NOMO-1 treated with DMSO at 0.1 percent for 48 hours (cell line): ENCODE measurements at regions not wholly inside any gene's neighbourhood (a gene's known extent, or its start where the extent isn't known, plus 50 kb on each side); places are given as distances from the start of the nearest gene placed in this dataset.

Experiments
- DNase-seq: peaks from one replicate; lab custom pipeline; 2025; ENCODE audit not compliant: unreplicated experiment; lab: John Stamatoyannopoulos, UW

DNA sequence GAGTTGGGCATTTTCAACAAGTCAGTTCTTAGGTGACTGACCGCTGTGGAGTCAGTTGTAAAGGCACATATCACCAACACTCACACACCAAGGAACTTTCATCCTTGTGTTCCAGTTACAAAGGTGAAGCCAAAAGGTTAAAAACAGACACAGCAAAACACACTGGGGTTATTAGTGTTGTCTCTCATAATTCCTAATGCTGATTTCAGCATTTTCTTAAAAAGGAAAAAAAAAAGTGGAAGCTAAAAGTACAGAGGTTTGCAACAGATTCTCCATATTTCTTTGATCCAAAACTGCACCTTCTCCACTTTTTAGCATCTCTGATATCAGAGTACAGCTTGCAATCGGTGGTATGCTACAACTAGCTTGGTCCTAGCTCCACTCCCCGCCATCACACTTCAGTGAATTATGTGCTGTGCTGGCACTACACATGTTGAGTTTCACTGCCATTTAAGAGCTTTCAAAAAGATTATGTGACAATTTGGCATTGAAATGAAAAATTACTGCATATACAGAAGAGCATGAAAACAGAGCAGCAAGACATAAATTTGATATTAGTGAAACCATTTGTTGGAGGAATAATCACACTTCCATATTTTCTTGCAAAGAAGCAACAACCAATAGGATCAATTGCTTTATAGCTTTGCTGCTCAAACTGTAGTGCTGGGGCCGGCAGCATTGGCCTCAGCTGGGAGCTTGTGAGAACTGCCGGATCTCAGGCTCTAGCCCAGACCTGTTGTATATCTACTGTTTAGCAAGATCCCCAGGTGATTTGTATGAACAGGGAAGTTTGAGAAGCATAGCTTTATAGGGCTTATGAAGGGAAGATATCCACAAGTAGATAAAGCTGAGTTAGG is 62.3 kb upstream of the DAPL1 start:
- DNase-seq = no peak

DNA sequence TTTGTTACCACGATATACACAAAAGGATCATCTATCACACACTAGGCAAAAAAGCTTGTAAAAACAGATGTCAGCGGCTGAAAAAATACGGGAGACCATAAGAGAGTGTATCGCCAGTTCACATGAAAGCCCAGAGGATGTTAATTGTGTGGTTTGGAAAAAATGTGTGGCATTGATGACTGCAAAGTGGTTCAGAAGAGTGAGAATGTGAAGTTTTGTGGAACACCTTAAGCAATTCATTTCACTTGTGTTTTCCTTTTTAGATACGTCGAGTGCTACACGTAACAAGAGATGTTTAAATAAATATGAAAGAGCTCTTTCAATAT is 61.7 kb upstream of the DAPL1 start:
- no peak for DNase-seq

DNA sequence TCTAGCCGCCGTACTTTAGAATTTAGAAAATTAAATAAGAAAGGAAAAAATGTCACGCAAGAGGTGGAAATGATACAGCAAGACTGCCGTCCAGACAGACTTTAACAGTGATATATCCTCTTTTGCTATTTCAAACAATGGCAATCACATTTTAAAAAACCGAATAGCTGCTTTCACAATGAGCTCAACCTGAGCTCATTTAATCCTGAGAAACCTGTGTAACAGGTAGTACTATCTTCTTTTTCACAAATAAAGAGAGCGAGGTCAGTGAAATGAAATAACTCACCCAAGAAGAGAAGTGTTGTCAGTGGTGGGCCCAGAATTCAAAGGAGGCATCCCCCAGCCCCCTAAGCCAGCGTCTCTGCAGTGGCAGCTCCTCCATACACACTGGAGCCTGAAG is 60.7 kb upstream of the DAPL1 start:
- DNase-seq = no peak

DNA sequence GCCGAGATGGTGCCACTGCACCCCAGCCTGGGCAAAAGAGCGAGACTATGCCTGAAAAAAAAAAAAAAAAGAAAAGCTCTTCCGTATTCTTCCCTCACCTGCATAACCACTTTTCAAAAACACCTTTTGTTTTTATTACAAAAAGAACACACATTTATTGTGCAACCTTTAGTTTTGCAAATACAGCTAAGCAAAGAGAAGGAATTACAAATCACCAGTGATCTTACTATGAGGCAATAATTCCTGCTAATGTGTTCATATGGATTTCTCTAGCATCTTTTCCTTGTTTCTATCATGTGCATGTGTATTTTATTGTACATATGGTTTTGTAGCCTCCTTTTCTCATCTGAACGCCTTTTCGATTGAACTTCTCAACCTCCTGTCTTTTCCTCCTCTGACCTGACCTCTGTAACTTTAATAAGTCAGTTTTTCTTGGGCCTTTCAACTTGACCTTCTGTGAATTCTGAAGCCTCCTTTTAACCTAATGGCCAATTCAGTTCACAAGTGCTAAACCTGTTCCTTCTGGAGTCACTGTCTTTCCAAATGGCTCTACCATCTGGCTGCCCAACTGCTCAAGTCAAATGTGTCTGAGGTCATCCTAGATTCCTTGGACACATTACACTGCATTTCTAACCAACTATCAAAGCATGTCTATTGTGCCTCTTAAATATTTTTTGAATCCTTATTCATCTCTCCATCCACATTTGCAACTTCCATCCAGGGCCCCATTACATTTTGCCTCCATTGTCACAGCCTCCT is 59.1 kb upstream of the DAPL1 start:
- no peak for DNase-seq

DNA sequence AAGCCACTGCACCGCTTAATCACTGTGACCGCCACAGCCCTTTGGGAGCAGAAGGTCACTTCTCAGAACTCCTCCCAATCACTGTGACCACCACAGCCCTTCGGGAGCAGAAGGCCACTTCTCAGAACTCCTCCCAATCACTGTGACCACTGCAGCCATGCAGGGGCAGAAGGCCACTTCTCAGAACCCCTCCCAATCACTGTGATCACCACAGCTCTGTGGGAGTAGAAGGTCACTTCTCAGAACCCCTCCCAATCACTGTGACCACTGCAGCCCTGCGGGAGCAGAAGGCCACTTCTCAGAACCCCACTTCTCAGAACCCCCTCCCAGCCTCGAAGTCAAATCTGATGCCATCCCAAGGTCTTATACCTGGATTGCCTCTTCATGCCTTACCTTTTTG is 56.8 kb upstream of the DAPL1 start:
- DNase-seq = no peak

DNA sequence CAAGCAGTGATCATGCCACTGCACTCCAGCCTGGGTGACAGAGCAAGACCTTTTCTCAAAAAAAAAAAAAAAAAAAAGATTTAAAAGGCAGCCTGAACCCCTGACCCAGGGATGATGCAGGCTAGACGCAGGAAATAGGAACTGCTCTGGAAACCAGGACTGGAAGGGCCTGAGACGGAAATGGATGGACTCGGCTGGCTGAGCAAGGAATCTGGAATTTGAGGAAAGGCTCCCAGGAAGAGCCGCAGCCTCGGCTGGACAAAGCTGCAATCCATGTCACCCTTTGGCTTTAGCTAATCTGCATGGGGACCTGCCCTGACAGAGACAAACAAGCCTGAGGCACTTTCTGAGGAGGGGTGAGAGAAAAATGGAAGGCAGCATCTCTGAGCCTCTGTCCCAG is 55.0 kb upstream of the DAPL1 start:
- no peak for DNase-seq

DNA sequence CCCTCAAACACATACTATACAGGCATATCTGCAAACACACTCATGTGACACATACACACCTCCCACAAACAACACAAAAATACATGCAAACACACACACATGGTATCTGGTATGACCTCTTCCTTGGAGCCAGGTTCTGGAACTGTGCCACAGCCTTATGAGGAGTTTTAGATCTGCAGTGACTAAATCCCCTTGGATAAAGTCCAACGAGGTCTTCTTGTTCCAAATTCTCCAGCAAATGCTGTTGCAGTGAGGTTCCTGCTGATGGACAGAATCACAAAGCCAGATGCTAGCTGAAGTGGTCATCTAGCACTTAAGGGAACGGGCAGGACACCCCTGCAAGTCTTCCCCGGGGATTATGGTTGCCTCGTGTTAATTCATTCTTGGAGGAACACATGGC is 54.5 kb upstream of the DAPL1 start:
- no peak for DNase-seq

DNA sequence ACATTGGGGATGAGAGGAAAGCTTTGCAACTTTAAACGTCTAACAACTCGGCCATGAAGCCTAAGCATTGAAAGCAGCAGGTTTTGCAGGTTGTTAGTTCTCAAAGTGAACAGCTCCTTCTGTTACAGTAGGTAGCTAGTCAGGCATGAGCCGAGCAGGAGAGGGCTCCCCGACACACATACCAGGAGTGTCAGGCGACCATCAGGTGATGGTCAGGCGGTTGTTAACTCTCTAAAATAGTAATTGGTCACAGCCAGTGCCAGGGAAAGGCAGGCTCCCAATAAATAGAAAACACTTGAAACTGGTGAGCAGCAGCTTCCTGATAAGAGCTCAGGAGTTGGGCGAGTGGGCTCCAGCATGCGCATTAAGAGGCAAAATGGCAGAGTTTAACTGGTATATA is 53.5 kb upstream of the DAPL1 start:
- DNase-seq = no peak

DNA sequence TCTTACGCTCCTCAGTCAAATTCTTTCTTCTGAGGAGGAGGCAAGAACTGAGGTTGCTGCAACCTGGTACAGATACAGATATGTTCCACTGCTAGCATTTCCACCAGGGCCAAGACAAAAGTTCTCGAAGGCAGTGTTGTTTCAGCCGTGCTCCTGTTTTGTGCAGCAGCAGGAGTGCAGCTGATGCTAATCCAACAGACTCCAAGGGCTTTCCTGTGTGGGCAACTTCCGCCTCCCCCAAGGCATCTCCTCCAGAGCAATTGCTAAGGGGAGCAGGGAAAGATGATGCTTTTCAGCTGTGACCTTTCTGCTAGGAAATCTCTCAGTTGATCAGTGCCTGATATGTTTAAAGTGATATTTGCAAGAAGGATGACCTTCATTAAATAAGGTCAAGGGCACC is 52.6 kb upstream of the DAPL1 start:
- no peak for DNase-seq

DNA sequence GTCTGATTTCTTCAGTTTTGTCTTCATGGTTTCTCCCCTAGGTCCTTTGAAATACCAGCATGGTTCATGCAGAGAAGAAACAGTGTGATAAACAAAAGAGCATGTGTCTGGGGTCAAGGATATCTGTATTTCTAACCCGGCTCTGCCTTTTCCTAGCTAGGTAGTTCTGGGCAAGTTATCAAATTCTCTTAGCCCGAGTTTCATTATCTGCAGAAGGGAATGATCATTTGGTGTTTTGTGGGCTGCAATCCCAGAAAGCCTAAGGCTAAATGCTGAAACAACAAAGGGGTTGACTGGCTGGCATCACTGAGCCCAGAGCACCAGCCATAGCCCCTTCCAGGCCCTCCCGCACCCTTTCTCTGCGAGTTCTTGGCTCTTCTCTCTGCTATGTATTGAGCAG is 51.7 kb upstream of the DAPL1 start:
- no peak for DNase-seq

DNA sequence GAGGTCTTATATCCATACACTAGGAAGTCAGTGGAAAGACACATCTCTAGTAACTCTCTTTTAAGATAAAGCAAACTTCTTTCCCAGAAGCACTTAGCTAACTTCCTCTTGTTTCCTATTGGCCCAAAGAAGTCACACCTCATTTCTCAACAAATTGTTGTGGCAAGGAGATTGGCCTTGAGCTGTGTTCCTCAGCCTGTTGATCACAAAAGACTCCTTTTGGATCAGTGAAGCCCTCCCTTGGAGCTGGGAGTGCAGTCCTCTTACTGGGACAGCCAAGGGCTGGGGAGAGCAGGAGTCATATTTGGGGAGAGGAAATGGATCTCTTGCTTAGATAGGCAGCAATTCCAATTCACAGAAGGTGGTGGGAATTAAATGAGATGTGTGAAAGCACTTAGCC is 51.2 kb upstream of the DAPL1 start:
- peak; percentile 3 for DNase-seq

DNA sequence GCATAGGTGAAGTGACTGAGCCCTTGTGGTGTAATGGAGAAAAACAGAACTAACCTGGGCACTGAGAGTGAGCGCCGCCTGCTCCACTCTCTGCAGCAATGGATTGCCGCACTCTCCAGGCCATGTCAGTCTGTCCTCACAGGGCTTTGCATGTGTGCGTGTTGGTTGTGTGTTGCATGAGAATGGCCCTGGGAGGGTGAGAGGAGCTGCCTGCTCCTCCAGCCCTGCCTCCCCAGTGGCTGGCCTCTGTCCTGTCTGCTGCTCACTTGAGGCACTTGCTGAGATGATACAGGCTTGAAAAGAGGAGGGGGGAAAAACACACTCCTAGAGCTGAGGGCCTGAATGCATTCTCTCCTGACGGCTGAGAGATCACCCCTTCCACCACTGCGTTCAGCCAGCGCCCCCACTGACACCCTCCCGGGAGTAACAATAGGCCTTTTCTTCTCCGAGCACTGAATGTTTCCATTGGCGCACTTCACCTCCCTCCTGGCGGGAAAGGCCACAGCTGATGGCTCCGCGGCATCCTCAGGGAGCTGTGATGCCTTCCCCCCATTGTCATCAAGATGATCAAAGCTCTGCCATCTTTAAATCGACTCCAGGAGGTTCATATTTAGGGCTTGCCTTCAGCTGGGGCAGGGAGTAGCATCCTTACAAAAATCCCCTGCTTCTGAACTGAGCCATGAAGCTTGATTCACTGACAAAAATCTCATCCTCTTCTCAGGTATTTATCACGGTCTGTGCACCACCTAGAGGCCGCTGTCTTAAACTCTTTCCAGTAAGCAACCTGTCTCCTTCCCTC is 49.9 kb upstream of the DAPL1 start:
- DNase-seq = peak; percentile 48
